Body of pancreas (tissue), 4 donors: ENCODE measurements at regions not wholly inside any gene's neighbourhood (a gene's known extent, or its start where the extent isn't known, plus 50 kb on each side); places are given as distances from the start of the nearest gene placed in this dataset.

Experiments used
- CTCF ChIP-seq, 7 experiments: fragments of 450-650 bp in 4 of 7; fragments of 200-600 bp in 3 of 7; sonication (generic) in 3 of 7; IDR thresholded peaks; one replicate each; pipeline ENCODE4 v1.5.1; 2016 to 2019; ENCODE audit warnings: antibody characterized with exemption in 7 of 7
- POLR2A ChIP-seq, 3 donors: fragments of 450-650 bp; IDR thresholded peaks; one replicate each; pipeline ENCODE4 v1.6.1; 2016; ENCODE audit warnings: antibody characterized with exemption in 3 of 3, mild to moderate bottlenecking in 2 of 3

GRCh38 chr12:14058717-14059116, 77.3 kb upstream of the GRIN2B start:
- TF ChIP-seq CTCF (IDR thresholded peaks at IDR 0.05) (no peak), POLR2A (IDR thresholded peaks at IDR 0.05) (no peak)
